HG02870 (cell line): ENCODE measurements at regions not wholly inside any gene's neighbourhood (a gene's known extent, or its start where the extent isn't known, plus 50 kb on each side); places are given as distances from the start of the nearest gene placed in this dataset.

Experiments
- ATAC-seq: cut with Tn5 transposase; IDR thresholded peaks from one replicate; pipeline ENCODE4 v1.9.1; 2021; ENCODE audit warnings: mild to moderate bottlenecking, moderate library complexity; ENCODE audit not compliant: unreplicated experiment

- no peak for ATAC-seq
Measured at GRCh38 chr1:194155962-194156361, 969.5 kb upstream of the B3GALT2 start.

GRCh38 chr1:194151056-194151455 lies 964.6 kb upstream of the B3GALT2 start:
- no peak for ATAC-seq

- ATAC-seq: no peak
Measured at GRCh38 chr1:194150242-194150641, 963.8 kb upstream of the B3GALT2 start.

GRCh38 chr1:194133152-194133551 lies 946.7 kb upstream of the B3GALT2 start:
- ATAC-seq: no peak

- no peak for ATAC-seq
Measured at GRCh38 chr1:194118086-194118485, 931.7 kb upstream of the B3GALT2 start.

GRCh38 chr1:194117582-194117981 lies 931.2 kb upstream of the B3GALT2 start:
- no peak for ATAC-seq

GRCh38 chr1:194114288-194114687 lies 927.9 kb upstream of the B3GALT2 start:
- no peak for ATAC-seq

GRCh38 chr1:194105381-194105780 lies 919.0 kb upstream of the B3GALT2 start:
- no peak for ATAC-seq

GRCh38 chr1:194104247-194104844 lies 917.9 kb upstream of the B3GALT2 start:
- ATAC-seq: no peak

- no peak for ATAC-seq
Measured at GRCh38 chr1:194103516-194104246, 917.3 kb upstream of the B3GALT2 start.

- ATAC-seq: no peak
Measured at GRCh38 chr1:194103101-194103500, 916.7 kb upstream of the B3GALT2 start.

- no peak for ATAC-seq
Measured at GRCh38 chr1:194102607-194103006, 916.2 kb upstream of the B3GALT2 start.

- peak; percentile 62 for ATAC-seq
Measured at GRCh38 chr1:194084755-194085154, 898.3 kb upstream of the B3GALT2 start.

- ATAC-seq: no peak
Measured at GRCh38 chr1:194081444-194081843, 895.0 kb upstream of the B3GALT2 start.

GRCh38 chr1:194080826-194081225 lies 894.4 kb upstream of the B3GALT2 start:
- no peak for ATAC-seq

GRCh38 chr1:194078765-194079164 lies 892.4 kb upstream of the B3GALT2 start:
- peak; percentile 84 for ATAC-seq

- no peak for ATAC-seq
Measured at GRCh38 chr1:194076646-194077045, 890.2 kb upstream of the B3GALT2 start.

GRCh38 chr1:194073833-194074232 lies 887.4 kb upstream of the B3GALT2 start:
- no peak for ATAC-seq

- ATAC-seq: no peak
Measured at GRCh38 chr1:194071205-194071604, 884.8 kb upstream of the B3GALT2 start.

GRCh38 chr1:194069831-194070218 lies 883.4 kb upstream of the B3GALT2 start:
- ATAC-seq: no peak

GRCh38 chr1:194069168-194069830 lies 882.9 kb upstream of the B3GALT2 start:
- ATAC-seq: no peak
